GM19240 (cell line): ENCODE measurements at regions not wholly inside any gene's neighbourhood (a gene's known extent, or its start where the extent isn't known, plus 50 kb on each side); places are given as distances from the start of the nearest gene placed in this dataset.

Source experiments
- DNase-seq: peaks from one replicate; pipeline ENCODE4 v3.0.0; 2011; ENCODE audit warnings: low spot score; ENCODE audit not compliant: insufficient read length

DNA sequence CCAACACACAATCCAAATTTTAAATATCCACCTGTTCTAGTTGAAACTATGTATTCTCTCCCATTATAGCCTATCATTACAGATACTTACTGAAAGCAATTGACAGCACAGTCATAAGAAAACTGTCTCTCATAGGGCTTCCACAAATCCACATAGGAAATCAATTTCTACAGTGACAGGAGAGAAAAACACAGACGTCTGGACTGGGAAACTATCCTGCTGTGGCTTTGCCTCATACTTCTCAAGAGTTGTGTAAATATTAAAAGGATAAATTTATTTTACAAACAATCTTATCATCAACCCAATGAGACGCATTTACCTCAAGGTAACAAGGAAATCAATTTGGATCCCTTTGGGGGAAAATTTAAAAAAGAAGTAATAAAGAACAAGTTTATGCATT lies 517.5 kb downstream of the EFNA5 start:
- DNase-seq = no peak

DNA sequence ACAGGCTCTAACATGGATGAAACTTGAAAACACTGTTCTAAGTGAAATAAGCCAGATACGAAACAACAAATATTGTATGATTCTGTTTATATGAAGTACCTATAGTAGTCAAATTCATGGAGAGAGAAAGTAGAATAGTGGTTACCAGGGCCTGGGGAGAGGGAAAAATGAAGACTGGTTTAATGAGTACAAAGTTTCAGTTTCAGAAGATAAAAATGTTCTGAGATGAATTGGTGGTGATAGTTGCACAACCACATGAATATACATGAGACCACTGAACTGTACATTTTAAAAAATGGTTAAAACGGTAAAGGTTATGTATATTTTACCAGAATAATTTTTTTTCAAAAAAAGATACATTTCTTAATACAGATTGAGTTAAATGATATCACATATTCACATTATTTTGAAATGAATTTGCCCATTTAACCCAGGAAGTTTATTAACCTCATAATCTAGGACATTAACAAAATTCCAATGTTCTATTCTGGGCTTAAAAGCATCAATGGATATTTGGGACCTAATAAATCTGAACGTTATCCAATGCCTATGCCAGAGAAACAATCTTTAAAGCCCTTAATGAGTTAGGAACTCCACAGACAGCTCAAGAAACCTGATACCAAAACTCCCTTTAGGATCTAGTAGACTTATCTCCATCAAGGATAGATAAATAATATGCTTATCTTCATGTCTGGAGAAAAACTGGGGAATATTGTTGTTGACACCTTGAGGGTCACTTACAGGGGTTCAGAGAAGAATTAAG lies 521.3 kb downstream of the EFNA5 start:
- DNase-seq = no peak

DNA sequence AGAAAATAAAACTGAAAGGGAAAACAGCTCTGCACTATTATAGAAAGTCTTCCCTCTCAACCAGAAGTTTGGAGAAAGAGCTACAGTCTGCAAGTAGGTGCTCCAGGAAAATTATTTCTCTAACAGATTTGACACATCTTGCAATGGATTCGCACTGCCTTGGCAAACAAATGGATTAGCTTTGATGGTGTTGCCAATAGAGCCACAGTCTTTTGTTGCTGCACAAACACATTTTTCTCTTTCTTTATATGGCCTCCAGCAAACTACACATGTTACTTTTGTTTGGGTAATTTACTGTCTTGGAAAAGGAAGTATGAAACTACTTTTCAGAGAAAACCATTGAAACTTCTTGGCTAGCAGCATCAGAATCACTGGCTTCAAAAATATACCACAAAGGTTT lies 523.1 kb downstream of the EFNA5 start:
- DNase-seq = no peak

DNA sequence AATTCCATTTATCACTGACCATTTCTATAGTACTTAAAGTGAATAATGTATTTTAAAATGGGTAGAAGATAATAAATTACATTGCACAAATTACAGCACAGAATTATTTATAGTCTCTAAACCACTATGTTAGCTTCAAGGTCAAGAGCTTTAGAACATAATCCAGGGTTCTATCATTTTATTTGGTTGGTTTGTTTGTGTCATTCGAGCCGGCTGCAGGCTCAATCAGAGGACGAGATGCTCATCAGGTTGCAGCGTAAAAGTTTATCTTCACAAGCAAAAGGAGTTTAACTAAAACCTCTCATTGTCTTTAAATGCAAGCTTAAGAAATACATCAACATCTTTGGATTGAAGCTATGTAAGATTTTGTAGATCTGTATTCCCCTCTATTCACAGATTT lies 523.8 kb downstream of the EFNA5 start:
- DNase-seq = no peak

DNA sequence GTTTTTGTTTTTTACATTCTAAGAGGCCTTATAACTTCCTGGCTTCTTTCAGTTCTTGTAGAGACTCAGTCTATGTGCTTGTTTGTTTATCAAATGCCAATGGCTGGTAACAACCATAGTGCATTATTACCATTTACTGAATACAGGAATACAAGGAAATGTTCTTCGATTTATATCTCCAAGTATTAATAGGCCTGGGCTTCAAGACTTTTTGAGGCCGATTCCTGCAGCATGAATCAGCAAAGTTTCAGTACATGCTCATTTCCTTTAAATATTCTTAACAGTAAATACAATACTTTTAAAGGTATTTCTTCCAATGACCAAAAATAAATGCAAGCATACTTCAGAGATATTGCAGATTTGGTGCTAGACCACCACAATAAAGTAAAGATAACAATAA lies 535.3 kb downstream of the EFNA5 start:
- no peak for DNase-seq

DNA sequence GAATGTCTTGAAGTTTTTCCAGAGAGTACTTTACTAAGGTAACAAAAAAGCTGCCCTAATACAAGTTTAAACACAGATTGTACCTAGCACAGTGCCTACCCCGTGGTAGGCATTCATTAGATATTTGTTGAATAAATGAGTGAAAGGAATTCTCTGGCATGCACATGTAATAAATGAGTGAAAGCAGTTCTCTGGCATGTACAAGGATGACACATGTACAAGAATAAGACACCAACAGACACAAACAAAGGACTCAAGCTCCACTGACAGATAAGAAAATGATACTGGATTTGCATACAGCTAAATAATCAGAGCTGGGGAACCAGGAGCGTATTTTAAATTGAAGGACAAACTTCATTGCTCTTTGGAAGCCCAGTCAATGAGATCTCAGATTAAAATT lies 535.8 kb downstream of the EFNA5 start:
- no peak for DNase-seq

DNA sequence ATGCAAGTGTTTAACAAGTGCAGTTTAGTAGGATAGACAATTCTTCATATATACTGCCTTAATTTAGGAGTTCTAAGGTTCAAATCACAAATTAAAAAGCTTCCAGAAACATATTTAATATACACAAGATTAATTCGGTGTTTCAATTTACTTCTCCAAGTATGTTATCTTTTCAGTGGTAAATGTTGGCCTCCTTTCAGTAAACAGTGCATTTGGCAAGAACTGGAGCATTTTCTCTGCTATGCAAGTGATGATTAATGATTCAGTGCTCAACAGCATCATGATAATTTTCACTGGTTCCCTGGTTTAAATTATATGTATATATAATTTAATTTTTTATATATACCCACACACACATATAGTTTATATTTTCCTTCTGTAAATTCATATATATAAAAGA lies 541.7 kb downstream of the EFNA5 start:
- DNase-seq = no peak

DNA sequence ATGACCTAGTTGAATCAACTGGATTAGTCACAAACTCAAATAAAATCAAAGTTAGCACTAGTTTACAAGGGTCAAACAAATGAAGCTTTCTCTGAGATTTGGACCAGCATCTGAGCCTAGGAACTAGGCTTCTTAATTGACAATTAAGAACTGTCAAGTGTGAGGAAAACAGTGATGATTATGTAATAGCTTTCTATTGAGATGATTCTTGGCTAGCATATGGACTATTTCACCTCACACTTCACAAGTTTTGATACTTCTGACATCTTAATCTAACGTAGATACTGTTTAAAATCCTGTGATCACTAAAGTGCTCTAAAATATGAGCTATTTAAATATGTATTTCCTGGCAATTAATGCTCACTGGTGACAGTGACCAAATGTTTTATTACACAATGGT lies 542.9 kb downstream of the EFNA5 start:
- no peak for DNase-seq

DNA sequence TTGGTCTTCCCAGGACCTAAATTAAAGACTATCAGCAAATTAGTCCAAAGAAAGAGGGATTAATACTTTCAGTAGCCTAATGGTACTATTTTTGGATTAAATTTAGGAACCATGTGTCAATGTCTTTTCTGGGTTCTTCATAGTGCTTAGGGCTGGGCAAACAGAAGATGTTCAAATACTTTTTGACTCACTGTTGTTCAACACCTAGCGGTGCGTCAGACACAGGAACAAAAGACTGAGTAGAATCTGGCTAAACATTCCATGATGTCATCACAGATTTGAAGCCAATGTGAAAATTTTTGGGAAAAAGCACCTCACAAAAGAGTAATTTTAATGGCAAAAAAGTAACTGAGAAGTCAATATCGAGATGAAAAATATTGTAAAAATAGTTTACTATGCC lies 544.4 kb downstream of the EFNA5 start:
- no peak for DNase-seq

DNA sequence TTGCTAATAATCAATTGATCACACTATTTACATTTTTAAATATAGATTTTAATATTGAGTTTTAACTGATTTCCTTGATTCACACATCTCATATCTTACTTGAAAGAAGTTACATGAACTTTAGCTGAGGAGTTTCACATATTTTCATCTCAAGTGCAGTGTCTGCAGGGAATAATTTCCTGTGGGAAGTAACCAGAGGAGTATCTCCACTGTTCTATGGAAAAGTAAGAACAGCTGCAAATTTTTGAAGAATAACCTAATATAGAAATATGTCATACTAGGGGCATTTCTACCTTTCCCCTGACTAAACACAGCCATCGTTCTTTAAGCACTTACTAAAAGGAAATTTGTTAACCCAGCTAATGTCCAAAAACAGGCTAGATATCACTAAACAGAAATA lies 546.4 kb downstream of the EFNA5 start:
- no peak for DNase-seq

DNA sequence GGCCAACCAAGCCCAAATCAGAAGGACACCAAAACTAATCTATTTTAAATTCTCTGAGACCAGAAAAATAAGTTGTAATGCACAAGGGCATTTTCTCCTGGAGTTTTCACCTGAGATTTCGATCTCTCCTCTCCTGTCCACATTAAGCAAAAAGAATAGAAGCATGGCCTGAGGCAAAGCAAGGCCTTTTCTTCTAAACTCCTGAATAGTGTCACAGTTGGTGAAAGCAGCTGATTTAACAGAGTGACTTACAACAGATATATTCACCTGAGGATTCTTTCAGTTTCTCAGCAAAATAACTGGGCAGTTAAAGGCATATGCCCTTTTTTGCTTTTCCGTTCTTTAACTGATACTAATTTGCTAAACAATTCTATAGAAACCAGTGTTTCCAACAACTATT lies 547.7 kb downstream of the EFNA5 start:
- DNase-seq = no peak

DNA sequence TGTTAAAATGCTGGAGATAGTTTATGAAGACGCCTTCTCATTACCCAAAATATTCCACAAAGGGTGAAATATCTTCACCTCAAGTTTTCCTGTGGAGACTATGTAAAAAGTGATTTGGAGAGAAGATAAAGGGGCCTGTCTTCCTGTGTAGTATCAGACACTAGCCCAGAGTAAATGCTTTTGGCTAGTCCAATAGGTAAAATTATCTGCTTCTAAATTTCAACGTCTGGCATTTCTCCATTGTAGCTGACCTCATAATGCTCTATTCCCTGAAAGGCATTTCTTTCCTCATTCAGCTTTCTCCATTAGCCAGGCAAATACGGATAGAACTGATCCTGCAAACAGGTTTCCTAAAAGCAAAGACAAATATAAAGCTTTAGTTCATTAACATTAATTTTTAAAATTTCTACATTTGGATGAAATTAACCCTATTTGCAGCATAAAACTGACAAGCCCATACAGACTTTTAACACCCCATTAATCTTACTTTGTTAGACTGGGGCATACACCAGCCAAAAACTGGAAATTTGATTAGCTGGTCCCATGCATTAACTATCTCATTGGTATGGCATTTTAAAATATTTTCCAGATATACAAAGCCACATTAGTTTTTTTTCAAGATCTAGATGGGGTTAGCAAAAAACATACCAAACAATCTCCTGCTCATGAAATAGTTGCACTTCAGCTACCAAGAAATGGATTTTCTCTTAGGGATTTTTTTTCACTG lies 548.8 kb downstream of the EFNA5 start:
- no peak for DNase-seq

DNA sequence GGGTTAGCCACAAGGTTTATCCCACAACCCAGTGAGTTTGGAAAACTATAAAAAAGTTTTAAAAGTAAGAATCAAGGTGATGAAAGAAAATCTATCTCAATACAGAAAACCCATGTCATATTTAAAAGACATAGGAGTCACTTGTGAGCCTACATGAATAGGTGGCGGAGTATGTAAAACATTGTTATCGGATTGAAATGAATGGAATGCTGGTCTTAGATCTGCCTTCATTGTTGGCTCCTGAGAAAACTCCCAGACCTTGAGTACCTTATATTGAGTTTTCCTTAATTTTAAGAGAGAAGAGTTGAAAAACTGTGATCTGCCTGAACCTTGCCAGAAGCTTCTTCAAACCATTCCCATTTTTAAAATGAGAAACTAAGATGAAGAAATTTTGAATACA lies 551.1 kb downstream of the EFNA5 start:
- DNase-seq = no peak

DNA sequence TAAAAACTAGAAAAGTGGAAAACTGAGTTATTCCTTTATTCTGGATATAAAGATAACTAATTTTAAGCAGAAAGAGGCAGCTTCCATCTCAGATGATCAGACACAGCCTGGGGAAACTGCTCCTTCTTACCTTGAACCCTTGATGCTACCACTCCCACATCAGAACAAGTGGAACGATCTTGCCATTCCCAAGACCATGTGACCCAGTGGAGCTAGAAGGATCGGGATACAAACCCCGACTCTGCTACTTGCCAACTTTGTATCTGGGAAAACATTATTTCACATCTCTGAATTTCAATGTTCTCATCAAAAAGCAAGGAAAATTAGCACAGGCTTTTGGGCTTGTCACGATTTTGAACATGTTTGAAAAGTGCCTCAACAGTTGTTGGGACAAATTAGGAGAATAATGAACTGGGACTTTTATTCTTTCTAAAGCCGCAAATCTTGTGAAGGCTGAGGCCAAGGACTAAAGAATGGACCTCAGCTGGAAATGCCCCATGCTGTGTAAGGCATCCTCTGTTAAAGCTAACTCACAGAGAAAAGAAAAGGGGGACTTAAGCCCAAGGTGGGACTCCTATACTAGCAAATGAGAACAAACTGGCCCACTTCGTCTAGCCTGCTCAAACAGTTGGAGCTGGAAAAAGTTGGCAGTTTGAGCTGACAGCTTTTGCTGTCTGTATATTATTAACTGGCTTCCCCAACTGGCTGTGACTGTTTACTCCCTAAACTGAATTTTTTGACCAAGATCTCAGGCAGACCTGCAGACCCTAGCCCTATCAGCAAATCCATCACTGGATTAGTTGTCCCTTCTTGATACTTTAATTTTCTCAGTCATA lies 552.3 kb downstream of the EFNA5 start:
- DNase-seq = no peak

DNA sequence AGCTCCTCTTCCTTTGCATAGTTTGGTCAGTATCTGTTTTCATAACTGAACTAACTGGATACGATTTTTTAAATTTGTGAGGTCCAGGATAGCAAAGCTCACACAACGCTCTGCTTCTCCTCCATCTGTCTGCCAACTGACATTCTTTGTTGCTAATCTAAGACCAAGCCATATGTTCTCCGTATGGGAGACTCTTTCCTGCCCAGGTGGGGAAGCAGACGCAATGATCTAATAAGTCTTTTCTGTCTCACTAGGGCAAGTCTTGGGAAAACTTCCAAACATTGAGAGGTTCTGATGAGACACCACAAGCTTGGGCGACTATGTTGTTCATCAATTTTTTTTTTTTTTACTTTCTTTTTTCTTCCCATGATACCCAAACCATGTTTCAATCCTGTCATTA lies 558.5 kb downstream of the EFNA5 start:
- no peak for DNase-seq

DNA sequence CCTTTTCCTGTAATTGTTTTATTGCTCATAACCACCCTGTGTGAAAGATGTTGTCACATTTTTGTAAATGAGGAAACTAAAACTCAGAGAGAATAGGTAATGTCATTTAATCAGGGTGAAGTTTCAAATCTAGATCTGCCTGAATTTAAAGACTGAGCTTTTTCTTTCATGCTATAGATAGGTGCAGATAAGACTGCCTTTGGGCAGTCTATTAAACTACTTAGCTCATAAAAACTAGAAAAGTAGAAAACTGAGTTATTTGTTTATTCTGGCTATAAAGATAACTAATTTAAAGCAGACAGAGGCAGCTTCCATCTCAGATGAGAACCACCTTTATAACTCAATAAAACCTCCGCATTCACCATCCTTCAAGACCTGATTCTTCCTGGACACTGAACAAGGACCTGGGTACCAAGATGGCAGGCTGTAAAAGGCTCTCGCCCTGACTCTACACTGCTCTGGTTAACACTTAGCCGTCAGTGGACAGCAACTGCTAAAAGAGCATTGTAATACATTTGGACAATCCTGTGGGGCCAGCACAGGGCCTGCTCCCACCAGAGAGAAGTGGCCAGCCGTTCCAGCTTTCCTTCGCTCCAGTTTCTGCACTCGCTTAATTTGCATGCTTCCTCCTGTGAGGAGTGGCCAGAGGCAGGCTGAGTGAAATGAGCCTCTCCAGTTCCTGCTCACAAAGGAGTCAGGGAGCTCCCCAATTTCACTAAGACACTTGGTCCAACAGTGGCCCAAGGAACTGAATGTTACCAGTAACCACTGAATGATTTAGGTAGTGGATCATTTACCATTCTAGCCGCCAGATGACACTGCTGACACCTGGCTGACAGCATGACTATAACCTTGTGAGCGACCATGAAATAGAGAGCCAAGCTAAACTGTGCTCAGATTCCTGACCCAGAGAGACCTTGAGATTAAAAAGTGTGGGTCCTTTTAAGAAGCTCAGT lies 566.4 kb downstream of the EFNA5 start:
- DNase-seq = no peak

DNA sequence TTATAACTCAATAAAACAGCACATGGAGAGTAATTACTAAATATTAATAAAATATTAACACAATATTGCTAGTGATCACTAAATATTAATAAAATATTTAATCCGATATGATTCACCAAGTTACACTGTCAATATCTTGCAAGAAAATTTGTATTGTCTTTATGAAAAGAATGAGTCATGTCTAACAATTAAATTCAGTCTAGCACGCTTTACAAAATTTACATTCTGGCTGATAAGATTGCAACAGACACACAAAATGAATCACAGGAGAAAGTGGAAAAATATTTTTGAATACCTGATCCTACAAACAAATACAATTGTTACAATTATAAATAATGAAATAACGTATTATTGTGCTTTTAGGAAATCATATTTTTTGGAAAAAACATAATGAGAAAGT lies 567.2 kb downstream of the EFNA5 start:
- no peak for DNase-seq

DNA sequence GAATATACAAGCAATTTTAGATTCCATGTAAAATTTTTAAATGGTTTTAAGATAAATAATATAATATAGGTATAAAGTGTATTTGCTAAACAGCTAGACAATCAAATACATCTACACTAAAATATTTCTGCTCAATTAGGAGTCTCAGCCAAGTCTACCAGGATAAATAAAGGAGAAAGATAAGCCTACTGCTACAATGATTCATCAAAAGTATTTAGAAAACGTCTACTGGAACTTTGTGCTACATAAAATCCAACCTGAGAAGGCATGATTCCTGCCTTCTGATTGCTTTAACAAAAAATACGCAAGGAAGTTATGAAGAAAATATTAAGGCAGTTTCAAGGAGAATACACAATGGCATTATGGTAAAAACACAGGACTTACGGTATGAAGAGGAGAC lies 570.6 kb downstream of the EFNA5 start:
- DNase-seq = no peak

DNA sequence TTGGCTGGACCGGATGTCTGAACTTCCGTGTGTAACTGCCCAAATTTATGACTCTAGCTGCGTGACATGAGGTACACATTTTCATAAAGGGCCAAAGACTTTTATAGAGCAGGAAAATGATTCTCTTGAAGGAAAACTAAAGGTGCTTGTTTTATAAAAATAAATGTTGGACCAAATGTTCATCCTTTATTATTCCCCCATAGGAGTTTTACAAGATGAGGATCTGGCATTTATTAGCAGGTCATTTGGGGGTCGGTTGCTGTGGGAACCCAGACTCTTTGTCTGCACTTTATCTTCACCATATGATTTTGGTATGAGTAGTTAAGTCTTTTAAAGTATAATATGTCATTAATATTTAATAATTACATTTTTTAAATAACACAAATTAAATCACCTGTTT lies 571.2 kb downstream of the EFNA5 start:
- no peak for DNase-seq

DNA sequence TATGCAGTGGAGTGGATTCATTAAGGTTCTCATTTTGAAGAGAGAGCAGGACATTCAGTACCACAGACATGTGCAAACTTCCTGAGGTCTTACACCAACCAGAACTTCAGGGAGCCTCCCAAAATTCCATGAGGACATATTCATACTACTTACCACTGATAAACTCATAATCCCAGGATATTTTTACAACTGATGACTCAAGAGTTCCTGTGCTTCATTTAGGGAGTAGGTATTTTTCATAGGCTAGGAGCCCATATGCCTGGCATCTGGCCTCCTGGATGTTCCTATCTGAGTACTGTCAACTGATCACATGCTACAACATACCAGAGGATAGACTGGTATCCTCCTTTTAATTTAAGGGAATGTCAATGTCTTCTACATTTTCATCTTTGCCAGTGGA lies 578.0 kb downstream of the EFNA5 start:
- DNase-seq = no peak

DNA sequence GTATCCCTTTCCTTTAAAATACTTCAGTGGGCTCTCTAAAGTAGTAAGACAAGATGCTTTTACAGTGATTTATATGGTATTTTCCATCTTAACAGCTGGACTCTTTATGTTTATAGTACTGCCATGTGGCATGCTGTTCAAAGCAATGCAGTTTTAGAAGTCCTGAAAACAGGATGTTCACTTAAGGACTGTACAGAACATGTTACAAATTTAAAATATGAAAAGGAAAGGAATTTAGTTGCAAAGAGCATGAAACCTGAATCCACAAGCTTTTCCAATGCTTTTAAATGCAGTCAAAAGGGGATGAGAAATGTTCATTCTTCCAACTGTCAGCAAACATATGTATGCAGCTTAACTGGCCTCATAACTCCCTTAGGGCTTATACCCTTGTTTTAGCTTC lies 580.2 kb downstream of the EFNA5 start:
- DNase-seq = no peak
